AG08396 (cell line): ENCODE measurements at regions not wholly inside any gene's neighbourhood (a gene's known extent, or its start where the extent isn't known, plus 50 kb on each side); places are given as distances from the start of the nearest gene placed in this dataset.
"Not testable (repeated sequence)": the region's sequence is repeated elsewhere in the genome, so short reads cannot be mapped to it uniquely, and the experiment has no call there.

Experiments used
- DNase-seq: peaks from one replicate; pipeline ENCODE4 v3.0.0; 2012; ENCODE audit warnings: low spot score, mixed read lengths

- no peak for DNase-seq
Observed at GRCh38 chr4:1572964-1573720, 111.0 kb downstream of the FAM53A start.

- no peak for DNase-seq
Observed at GRCh38 chr4:1572521-1572920, 111.6 kb downstream of the FAM53A start.

- DNase-seq = no peak
Observed at GRCh38 chr4:1572010-1572385, 112.1 kb downstream of the FAM53A start.

- DNase-seq = no peak
Observed at GRCh38 chr4:1571165-1572009, 112.7 kb downstream of the FAM53A start.

GRCh38 chr4:1570291-1571164, 113.6 kb downstream of the FAM53A start:
- DNase-seq = no peak

- no peak for DNase-seq
Observed at GRCh38 chr4:1569461-1570151, 114.5 kb downstream of the FAM53A start.

GRCh38 chr4:1568855-1569460, 115.2 kb downstream of the FAM53A start:
- no peak for DNase-seq

- DNase-seq = no peak
Observed at GRCh38 chr4:1567808-1568581, 116.1 kb downstream of the FAM53A start.

- no peak for DNase-seq
Observed at GRCh38 chr4:1567519-1567807, 116.7 kb downstream of the FAM53A start.

GRCh38 chr4:1566838-1567518, 117.1 kb downstream of the FAM53A start:
- DNase-seq = no peak

- DNase-seq = not testable (repeated sequence)
Observed at GRCh38 chr4:1566301-1566837, 117.7 kb downstream of the FAM53A start.

GRCh38 chr4:1565598-1566295, 118.4 kb downstream of the FAM53A start:
- DNase-seq = no peak

- DNase-seq = no peak
Observed at GRCh38 chr4:1564535-1565375, 119.4 kb downstream of the FAM53A start.

- no peak for DNase-seq
Observed at GRCh38 chr4:1563768-1564485, 120.2 kb downstream of the FAM53A start.

- DNase-seq = no peak
Observed at GRCh38 chr4:1563241-1563640, 120.9 kb downstream of the FAM53A start.

GRCh38 chr4:1562771-1563170, 121.3 kb downstream of the FAM53A start:
- no peak for DNase-seq

GRCh38 chr4:1562371-1562770, 121.7 kb downstream of the FAM53A start:
- DNase-seq = no peak
